SW480 (cell line): ENCODE measurements at regions not wholly inside any gene's neighbourhood (a gene's known extent, or its start where the extent isn't known, plus 50 kb on each side); places are given as distances from the start of the nearest gene placed in this dataset.

ENCODE experiments used
- DNase-seq: peaks from one replicate; pipeline ENCODE4 v3.0.0-alpha.2; 2016; ENCODE audit warnings: low spot score

DNA sequence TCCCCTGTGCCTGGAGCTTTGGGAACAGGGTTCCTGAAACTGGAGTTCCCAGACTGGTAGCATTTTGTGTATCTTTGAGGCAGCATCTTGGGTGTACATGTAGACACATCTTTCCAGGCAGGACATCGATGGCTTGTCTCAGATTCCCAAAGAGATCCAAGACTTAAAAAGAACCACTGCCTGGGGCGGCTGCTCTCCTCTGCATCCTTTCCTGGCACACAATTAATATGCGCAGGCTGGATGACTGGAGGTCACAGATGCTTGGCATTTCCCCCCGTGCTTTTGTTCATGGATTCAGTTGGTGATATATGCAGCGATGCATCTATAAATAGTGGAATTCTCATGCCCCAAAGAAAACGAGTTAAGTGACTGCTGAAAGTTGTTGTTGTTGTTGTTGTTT, 80.5 kb downstream of the CLDN34 start:
- no peak for DNase-seq

DNA sequence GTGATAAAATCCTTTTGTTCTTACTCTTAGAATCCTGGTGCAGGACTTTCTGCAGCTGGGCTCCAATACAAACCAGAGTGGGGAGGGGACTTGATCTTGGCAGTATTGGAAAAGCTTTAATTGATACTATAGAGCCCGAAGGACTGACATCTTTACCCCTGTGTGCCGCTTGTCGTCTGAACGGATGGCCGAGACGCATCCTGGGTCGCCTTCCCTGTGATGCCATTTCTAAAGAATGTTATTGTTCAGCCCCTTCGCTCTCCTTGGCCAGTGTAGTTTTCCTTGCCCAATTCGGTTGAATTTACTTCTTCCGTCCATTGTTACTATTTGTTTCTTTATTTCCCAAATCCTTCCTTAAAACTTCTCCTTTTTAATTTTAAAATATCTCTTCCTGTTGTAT, 80.9 kb downstream of the CLDN34 start:
- no peak for DNase-seq

DNA sequence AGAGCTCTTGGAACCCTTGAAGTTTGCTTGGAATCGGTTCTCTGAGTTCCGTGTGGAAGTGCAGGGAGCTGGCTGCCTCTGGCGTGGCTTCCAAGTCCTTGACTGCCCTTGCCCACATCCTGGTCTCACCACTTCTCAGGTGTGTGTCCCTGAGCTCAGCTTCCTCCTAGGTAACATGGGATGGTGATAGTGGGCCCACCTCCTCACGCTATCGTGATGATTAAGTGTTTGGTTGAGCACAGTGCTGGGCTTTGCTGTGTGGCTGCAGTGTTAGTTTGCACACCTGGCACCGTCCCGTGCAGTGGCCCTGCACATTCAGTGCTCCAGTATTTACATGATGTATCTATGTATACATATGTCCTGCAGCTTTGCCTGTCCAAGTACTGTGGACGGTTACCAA, 81.5 kb downstream of the CLDN34 start:
- DNase-seq = no peak

DNA sequence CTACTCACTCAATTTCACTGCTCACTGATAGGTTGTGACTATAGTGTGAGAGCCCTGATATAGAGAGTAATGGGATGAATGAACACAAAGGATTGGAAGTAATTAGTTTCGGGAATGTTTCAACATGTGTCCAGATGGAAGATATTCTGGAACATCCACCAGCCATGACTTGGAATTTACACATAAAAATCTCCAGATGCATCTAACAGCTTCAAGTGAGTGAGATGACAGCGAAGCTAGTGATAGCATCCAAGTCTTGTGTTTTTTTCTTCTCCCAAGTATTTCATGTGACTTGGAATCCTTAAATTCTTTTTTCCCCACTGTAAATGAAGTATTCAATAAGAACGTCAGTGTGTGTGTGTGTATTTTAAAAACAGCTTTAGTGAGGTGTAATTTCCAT, 82.1 kb downstream of the CLDN34 start:
- DNase-seq = no peak

DNA sequence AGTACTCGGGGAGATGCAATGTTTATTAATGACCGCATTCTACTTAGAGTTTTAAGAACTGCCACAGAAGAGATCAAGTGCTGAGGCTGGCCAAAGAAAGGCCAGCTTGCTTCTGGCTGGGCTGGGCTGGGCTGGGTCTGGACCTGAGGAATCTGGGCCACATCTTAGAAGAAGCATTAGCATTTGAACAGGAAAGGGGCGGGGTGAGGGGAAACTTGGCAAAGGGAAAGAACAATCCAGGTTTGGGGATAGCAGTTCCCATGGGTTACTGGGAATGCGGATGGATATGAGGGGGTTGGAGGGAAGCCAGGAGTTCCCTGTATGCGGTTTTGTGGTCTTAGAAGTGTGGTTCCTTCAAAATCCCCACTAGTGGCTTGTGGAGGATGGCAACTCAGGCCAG, 83.3 kb downstream of the CLDN34 start:
- no peak for DNase-seq

DNA sequence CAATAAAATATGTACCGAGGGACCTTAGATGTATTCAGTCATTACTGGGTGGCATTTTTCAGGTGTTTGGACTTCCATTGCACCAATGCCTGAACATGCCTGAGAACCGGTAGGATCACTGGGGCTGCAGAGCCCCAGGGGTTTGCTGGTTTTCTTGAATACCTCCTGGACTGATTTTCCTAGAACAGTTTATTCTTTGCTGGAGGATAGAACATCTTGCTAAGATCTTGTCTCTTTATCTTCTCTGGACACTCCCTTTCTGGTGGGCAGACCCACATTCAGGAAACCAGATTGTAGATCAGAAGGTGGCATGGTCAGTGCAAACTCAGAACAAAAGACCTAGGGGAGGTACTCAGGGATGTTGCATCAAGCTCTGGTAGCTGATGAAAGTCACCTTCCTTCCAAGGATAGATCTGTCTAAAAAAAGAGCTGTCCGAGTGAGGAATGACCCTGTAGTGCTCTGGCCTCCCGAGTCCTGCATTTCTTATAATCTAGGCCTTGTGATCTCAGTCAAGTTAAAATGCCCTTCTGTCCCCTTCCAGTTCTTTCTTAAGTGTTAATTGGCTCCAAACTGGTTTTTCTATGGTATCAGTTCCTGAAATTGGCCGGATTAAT, 84.8 kb downstream of the CLDN34 start:
- DNase-seq = no peak

DNA sequence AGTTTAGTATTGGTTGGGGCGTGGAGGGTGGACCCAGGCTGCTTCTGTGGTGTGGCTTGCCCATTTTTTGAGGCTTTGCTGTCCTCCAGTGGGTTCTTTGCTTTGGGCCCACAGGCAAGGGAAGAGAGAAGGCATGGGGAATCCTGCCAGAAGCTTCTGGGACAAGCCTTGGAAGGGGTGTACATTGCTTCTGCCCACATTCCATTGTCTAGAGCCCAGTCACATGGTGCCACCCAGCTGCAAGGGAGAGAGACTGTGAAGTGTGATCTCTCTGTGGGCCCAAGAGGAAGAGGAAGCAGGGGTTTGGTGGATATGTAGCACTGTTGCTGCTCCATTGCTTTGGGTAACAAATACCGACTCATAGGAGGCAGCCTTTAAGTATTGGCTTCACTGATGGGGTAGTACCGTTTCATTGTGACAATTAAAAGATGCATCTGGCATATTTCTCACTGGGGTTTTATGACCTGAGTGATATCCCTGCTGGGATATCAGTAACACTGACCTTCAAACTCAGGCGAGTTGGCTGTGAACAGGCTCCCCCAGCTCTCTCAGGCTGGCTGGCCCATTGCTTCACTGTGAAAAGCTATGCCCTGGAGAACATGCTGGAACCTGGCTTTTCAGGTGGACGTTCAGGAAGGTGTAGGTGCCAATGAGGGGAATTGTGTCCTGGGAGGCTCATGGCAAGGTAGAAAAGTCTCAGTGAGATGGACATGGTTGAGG, 85.9 kb downstream of the CLDN34 start:
- no peak for DNase-seq

DNA sequence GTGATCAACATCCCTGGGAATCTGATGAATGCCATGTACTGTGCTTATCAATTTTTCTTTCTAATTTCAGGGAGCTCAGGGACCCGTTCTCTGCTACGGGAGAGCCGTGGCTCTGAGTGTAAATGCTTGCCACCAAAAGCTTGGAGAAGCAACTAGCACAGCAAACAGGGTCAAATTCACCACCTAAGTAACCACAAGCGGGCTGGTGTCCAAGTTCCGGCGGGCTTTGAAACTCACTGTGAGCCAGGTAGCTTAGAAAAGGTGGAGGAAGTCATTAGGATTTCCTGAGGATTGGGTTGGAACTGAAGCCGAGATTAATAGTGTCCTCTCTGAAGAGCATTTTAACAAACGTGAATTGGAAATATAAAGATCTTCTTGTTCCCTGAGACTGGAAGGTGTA, 87.2 kb downstream of the CLDN34 start:
- no peak for DNase-seq

DNA sequence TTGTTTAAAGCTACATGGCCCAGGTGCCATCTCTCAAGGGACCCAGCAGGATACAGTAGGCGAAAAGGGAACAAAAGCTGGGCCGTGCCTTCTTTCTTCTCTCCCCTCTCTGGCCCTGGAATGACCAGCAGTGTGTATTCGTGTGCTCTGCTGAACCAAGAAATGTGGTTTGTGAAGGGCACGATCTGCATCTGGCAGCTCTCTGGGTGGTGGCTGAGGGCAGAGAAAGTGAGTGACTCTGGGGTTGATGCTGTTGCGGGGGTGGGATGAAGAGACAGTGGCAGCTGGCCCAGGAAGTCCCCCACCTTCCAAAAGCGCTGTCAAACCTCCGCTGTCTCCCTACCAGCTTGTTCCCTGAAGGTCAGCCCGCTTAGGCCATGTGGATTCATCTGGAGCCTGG, 88.3 kb downstream of the CLDN34 start:
- no peak for DNase-seq

DNA sequence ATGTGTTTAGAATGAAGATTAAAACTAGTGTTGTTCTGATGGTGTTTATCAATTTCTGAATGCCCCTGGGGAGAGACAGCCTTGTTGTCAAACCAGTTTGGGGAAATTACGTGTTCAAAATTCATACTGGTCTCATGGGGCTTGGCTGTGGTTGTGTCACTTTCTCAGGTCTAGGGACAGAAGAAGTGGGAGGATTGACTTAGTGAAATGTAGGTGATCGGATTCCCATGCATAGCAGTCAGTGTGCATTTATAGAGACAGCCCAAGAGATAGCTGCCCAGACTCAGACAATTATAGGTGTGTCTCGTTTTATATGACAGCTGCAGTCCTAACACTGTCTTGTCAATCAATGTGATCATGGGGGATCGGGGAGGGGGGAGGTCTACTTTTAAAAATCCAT, 94.4 kb upstream of the CLCN4 start:
- no peak for DNase-seq

DNA sequence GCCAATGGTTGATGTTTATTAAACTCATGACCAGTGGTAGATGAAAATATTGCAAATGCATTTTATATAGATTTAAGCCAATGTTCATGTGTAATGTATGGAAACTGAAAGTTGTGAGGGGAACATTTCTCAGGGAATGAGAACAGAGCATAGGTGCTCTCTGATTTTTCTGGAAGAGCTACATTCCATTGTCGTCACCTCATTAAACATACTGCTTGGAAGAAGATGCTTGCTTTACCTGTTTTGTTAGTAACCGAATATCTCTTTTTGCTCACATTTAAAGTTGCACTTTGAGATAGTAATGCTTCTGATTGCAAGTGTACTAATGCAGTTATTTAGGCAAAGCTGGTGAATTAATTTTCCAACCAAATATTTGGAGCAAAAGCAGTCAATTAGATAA, 93.8 kb upstream of the CLCN4 start:
- no peak for DNase-seq

DNA sequence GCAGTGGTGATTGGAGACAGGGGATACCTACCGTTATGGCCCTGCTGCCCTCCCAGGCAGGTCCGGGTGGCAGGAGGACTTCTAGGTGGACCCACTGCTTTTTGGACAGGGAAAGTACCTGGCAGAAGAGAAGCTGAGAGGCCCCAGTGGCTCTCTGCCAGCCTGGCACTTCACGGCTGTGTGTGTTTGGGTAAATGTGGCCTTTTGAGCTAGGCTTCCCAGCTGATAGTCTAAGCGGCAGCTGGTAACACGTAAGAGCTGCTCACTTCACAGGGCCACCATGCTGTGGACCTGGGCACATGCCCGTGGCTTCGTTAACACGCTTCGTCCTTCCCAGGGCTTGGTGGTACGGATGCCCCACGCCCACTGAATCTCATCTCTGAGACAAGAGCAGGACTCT, 92.0 kb upstream of the CLCN4 start:
- DNase-seq = no peak

DNA sequence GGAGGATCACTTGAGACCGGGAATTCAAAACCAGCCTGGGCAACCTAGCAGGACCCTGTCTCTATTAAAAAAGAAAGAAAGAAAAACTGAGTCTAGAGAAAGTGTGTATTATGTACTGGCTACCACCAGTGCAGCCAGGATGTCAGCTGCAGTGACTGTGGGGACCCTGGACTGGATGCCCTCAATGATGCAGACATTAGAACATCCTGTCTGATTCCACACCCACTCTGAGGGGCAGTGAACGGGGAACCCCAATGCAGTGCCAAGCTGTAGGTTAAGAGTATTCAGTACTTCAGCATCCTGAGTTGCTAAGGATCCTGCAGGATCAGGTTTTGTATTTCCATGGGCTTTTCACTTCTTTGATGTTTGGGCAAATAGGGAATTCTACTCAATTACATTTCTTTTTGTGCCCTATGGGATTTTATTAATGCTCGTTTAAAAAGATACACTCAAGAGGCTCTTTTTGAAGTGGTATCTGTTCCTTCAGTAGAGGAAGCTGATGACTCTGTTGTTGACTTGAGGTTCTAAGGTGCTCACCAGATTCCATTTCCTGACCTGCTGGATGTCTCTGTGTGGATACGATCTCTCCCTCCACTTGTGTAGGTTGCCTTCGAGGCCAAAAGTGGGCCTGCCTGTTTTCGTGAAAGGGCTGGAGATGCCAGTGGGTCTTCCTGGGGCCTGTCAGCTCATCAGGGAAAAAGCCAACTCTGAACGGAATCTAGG, 85.9 kb upstream of the CLCN4 start:
- DNase-seq = no peak

DNA sequence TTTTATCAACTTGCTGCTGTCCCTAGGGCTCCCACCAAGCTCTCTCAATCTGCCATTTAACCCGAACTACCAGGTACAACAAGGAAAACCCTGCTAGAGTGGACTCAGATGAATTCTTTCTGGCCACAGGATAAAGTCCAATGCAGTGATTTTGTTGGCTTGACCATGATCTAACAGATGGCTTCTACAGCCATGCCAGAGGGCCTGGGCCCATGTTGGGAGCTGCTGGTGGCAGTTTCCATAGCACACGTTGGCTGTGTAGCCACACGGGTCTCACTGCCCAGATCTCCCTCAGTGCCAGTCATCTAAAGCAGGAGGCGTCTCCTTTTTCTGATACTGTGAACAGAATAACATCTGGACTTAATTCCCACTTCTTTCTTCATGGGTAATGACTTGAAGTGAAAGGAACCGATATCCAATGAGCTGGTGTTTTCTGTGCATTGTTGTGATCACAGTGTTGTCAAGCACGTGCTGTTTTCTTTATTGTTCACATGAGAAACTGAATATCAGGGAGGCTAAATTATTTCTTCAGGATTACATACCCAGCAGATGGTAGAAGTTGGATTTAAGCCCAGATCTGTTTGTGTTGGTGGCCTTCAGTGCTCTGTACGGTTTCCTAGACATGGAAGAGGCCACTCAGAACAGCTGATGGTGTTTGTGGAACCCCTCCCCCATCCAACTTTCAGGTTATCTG, 85.2 kb upstream of the CLCN4 start:
- no peak for DNase-seq

DNA sequence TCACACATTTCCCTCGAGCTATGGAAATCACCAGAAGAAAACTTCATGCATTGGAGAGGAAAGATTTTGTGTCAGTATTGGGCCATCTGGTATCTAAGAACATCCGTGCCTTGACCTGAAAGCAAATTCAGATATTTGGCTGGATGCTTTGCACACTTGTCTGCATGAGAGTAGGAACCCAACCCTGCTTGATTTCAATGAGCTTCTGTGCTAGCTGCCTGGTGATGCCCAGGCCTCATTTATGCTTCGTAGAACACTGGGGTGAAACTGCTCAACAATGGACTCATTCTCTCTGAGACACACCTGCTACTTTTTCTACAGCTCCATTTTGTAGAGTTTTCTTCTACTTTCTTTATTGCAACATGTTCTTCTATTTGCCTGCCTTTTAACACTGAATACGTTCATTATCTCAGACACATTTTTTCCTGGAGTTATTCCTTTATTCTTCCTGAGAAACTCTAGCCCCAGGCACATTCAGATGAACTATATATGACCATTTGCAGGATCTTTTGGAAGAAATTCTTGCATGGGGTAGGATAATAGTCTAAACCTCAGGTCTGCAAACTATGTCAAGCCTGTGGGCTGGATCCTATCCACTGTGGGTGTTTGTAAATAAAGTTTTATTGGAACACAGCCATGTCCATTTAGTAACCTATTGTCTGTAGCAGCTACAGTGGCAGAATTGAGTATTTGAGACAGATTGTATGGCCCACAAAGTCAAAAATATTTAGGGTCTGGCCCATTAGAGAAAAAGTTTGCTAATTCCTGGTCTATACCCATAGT, 83.8 kb upstream of the CLCN4 start:
- DNase-seq = no peak

DNA sequence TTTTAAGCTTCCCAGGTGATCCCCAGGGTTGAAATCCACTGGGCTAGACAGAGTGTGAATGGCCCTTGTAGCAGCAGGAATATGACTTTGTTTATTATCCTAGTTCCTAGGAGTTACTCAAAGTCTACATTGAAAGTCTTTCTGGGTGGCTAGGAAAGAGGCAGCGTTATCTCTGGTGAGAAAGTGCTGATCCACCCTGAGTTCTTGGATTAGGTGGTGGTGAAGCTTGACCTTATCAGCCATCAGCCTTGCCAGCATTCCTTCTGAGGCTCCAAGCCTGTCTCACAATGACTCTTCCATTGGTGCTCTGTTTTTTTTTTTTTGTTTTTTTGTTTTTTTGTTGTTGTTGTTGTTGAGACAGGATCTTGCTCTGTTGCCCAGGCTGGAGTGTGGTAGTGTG, 83.1 kb upstream of the CLCN4 start:
- no peak for DNase-seq

DNA sequence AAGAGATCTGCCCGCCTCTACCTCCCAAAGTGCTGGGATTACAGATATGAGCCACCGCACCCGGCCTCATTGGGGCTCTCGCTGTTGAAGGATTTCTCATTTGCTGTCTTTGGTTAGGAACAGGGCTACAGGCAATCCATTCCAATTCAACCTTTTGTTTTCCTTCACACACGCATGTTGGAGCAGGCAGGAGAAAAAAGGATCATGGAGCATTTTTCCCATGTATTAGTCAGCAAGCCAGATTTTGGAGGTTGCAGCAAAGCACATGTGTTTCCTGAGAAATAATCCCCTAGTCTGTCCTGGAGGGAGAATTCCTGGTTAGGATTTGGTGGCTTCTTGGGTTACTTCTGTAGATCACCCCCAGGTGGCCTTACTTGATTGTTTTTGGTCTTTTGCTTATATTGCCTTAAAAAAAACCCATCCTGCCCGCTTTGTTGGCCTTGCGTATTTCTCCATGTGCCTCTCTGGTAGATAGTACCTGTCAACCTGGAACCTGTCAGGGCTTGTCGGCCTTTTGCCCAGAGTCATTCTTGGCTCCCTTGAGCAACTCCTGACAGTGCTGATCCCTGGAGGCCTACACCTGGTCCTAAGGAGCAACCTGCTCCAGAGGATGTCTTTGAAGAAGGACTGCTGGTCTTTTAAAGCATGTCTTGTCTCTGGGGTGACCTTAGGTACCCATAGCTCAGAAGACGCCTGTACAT, 82.4 kb upstream of the CLCN4 start:
- no peak for DNase-seq

DNA sequence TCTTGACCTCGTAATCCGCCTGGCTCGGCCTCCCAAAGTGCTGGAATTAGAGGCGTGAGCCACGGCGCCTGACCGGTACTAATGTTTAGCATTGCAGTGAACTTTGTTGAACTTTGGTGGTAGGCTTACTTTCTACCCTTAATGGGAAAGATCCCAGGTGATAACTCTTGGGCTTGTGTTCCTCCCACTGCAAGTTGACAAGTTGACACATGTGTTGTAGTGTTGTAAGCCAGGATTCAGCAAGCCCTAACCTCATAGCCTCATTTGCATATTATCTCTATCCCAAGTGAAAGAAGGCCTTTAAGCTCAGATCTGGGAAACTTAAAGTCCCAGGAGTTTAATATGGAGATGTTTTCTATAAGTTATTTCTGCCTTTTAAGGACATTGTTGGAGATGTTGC, 80.0 kb upstream of the CLCN4 start:
- DNase-seq = no peak

DNA sequence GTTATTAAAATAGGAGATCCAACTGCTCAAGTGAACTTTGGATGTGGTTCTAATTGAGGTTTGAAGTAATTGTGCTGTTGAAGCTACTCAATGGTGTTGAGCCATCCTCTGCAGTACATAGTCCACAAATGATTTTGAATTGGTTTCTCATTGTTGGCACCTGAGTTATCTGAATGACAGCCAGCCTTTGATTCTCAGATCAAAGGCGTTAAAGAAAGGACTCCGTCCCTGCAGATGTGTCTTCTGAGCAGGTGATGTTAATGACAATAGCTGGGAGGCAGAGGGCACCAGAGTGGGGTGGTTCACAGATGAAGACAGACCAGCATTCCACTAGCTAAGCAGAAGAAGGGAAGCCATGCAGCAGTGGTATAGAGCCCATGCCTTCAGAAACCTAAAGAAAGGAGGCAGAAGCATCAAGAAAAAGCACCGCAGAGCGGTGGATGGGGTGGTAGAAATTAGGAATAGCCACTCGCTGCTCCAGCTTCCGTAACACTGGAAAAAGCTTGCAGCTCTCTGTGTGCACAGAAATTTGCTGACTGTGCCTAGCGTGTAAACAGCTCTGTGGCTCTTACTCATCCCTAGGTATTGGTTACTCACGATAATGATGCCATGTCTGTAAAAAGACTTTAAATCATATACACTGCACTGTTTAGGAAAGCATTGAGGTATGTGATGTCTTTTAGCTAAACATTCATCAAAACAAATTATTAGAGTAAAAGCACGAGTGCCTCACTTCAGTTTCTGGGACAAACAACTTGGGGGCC, 79.2 kb upstream of the CLCN4 start:
- DNase-seq = peak; percentile 60

DNA sequence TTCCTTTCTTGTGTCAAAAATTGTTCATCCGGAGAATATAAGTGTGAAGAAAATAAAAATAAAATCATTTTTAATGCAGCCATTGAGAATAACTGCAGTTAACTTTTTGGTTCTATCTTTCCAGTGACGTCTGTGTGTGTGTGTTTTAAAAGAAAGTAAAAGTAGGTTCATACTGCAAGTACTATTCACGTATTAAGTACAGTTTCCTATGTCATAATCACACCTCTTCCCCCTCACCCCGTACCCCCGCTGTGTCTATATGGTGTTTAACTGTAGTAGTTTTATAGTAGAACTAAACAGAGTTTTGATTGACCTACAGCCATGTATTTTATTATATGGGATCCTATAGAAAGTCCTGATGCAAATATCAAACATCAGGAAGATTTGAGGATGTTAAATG, 78.5 kb upstream of the CLCN4 start:
- no peak for DNase-seq

DNA sequence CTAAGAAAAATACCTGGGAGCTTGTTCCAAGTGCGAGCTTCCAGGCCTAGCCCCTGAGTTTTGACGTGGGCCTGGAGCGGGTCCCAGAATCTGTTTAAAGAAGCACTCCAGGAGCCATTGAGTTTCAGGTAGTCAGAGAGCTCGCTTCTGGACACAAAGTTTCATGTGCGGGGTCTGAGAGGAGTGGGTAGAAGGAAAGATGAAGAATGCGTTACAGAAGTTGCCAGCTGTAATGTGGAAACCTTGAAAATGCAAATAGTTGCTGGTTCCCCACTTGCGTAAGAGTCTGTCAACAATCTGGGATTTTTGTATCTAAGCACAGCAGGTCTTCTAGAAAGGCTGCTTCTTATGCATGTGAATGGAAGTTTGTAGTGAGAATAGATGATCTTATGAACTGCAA, 77.5 kb upstream of the CLCN4 start:
- DNase-seq = no peak
